H1 (cell line): ENCODE measurements at regions not wholly inside any gene's neighbourhood (a gene's known extent, or its start where the extent isn't known, plus 50 kb on each side); places are given as distances from the start of the nearest gene placed in this dataset.

Experiments used
- CTCF ChIA-PET: fragments of 300-600 bp; sonication (Branson Sonifier 250); formaldehyde crosslinking; loops from one replicate; lab custom pipeline; 2021; ENCODE audit not compliant: partially characterized antibody; lab: Charles Lee
- POLR2A ChIA-PET: fragments of 300-600 bp; sonication (Branson Sonifier 250); formaldehyde crosslinking; loops from one replicate; lab custom pipeline; 2021; ENCODE audit warnings: inconsistent platforms; ENCODE audit not compliant: partially characterized antibody; lab: Charles Lee
- DNase-seq, 2 experiments: peaks; one replicate each; pipeline versions ENCODE4 v3.0.0 to v3.0.0-alpha.2; 2010 to 2022; ENCODE audit warnings: low spot score in 2 of 2, low read depth in 1 of 2, mixed read lengths in 1 of 2
- FAIRE-seq: peaks from 2 replicates; lab custom pipeline; 2011; peaks lifted over from hg19 to GRCh38; lab: Jason Lieb, UNC
- H2AFZ ChIP-seq: 2 replicates; pipeline ENCODE4 v1.8.1; 2012; ENCODE audit warnings: low read length, inconsistent platforms
- H2AK5ac ChIP-seq: 2 replicates; pipeline ENCODE4 v1.6.1; 2013; ENCODE audit warnings: low read depth, low read length
- H2BK120ac ChIP-seq: replicated peaks from 2 replicates; pipeline ENCODE3; 2013; ENCODE audit warnings: low read depth, low read length, inconsistent platforms
- H2BK12ac ChIP-seq: 2 replicates; pipeline ENCODE4 v1.6.1; 2013; ENCODE audit warnings: low read depth, low read length
- H2BK15ac ChIP-seq: 2 replicates; pipeline ENCODE4 v1.6.1; 2013; ENCODE audit warnings: low read length
- H2BK20ac ChIP-seq: 2 replicates; pipeline ENCODE4 v1.6.1; 2013; ENCODE audit warnings: low read length
- H2BK5ac ChIP-seq: 2 replicates; pipeline ENCODE4 v1.6.1; 2013; ENCODE audit warnings: low read depth, low read length
- H3K14ac ChIP-seq: 2 replicates; pipeline ENCODE4 v1.6.1; 2013; ENCODE audit warnings: inconsistent platforms; ENCODE audit not compliant: insufficient read length
- H3K18ac ChIP-seq: 2 replicates; pipeline ENCODE4 v1.6.1; 2013; ENCODE audit warnings: low read length; ENCODE audit errors: extremely low read depth
- H3K23ac ChIP-seq: 2 replicates; pipeline ENCODE4 v1.6.1; 2013; ENCODE audit warnings: inconsistent platforms; ENCODE audit not compliant: insufficient read length
- H3K23me2 ChIP-seq: 2 replicates; pipeline ENCODE4 v1.6.1; 2013; ENCODE audit warnings: low read depth, low read length
- H3K27ac ChIP-seq: 2 replicates; pipeline ENCODE4 v1.6.1; 2011; ENCODE audit warnings: low read depth, low read length, inconsistent platforms
- H3K27me3 ChIP-seq, 4 experiments: replicated peaks in 1 of 4; 1 replicate in 1 of 4; 2 replicates in 3 of 4; pipeline versions ENCODE4 v1.6.1 to v1.8.1; 2011 to 2013; ENCODE audit warnings: low read length in 3 of 4, mild to moderate bottlenecking in 3 of 4, inconsistent platforms in 2 of 4, mixed read lengths in 2 of 4, moderate library complexity in 1 of 4; ENCODE audit not compliant: control insufficient read depth in 3 of 4, insufficient read depth in 3 of 4; ENCODE audit errors: extremely low read depth in 1 of 4
- H3K36me3 ChIP-seq, 4 experiments: 2 replicates each; pipeline versions ENCODE4 v1.6.1 to v1.8.1; 2011 to 2013; ENCODE audit warnings: mild to moderate bottlenecking in 4 of 4, low read length in 3 of 4, moderate library complexity in 2 of 4, control low read depth in 1 of 4, inconsistent platforms in 1 of 4; ENCODE audit not compliant: insufficient read depth in 4 of 4, control insufficient read depth in 2 of 4
- H3K4ac ChIP-seq: replicated peaks from 2 replicates; pipeline ENCODE3; 2013; ENCODE audit warnings: low read length, low read depth, mixed read lengths, inconsistent platforms; ENCODE audit not compliant: insufficient read length
- H3K4me1 ChIP-seq, 4 experiments: replicated peaks in 1 of 4; 1 replicate in 1 of 4; 2 replicates in 3 of 4; pipeline versions ENCODE4 v1.6.1 to v1.8.1; 2011 to 2013; ENCODE audit warnings: low read length in 3 of 4, inconsistent platforms in 2 of 4, mixed read lengths in 1 of 4; ENCODE audit not compliant: insufficient read depth in 4 of 4, control insufficient read depth in 3 of 4
- H3K4me2 ChIP-seq, 2 experiments: 2 replicates each; pipeline versions ENCODE4 v1.6.1 to v1.8.1; 2011 to 2013; ENCODE audit warnings: low read depth in 2 of 2, low read length in 2 of 2, control low read depth in 1 of 2, inconsistent platforms in 1 of 2, mild to moderate bottlenecking in 1 of 2; ENCODE audit not compliant: insufficient read depth in 1 of 2
- H3K4me3 ChIP-seq, 4 experiments: fragments of 200-600, 300-600 bp in 1 of 4; sonication (generic), shearing (Covaris generic), sonication (Bioruptor Twin) in 1 of 4; 2 replicates each; pipeline versions ENCODE4 v1.5.1 to v1.8.1; 2011 to 2016; ENCODE audit warnings: low read length in 4 of 4, low read depth in 3 of 4, control low read depth in 2 of 4, inconsistent platforms in 2 of 4, mild to moderate bottlenecking in 2 of 4, mixed read lengths in 1 of 4, moderate library complexity in 1 of 4; ENCODE audit not compliant: insufficient read depth in 2 of 4; ENCODE audit errors: extremely low read depth in 1 of 4
- H3K56ac ChIP-seq: replicated peaks from 2 replicates; pipeline ENCODE3; 2013; ENCODE audit warnings: low read depth, mild to moderate bottlenecking, mixed read lengths, low read length, inconsistent platforms; ENCODE audit not compliant: insufficient read length
- H3K79me1 ChIP-seq: 2 replicates; pipeline ENCODE4 v1.6.1; 2013; ENCODE audit warnings: low read depth, low read length, control low read depth
- H3K79me2 ChIP-seq, 2 experiments: 2 replicates each; pipeline versions ENCODE4 v1.6.1 to v1.8.1; 2012 to 2013; ENCODE audit warnings: low read length in 2 of 2, mild to moderate bottlenecking in 2 of 2, inconsistent platforms in 1 of 2; ENCODE audit not compliant: insufficient read depth in 2 of 2, control insufficient read depth in 1 of 2
- H3K9ac ChIP-seq, 4 experiments: replicated peaks in 1 of 4; 1 replicate in 1 of 4; 2 replicates in 3 of 4; pipeline versions ENCODE4 v1.6.1 to v1.8.1; 2011 to 2013; ENCODE audit warnings: low read depth in 3 of 4, low read length in 3 of 4, control low read depth in 2 of 4, mild to moderate bottlenecking in 2 of 4, moderate library complexity in 2 of 4, inconsistent platforms in 1 of 4; ENCODE audit errors: extremely low read depth in 1 of 4
- H3K9me3 ChIP-seq, 2 experiments: 2 replicates each; pipeline versions ENCODE4 v1.6.1 to v1.8.1; 2012 to 2013; ENCODE audit warnings: mild to moderate bottlenecking in 2 of 2, moderate library complexity in 2 of 2, control low read depth in 1 of 2, inconsistent platforms in 1 of 2, low read depth in 1 of 2, low read length in 1 of 2, mixed read lengths in 1 of 2; ENCODE audit not compliant: insufficient read depth in 2 of 2
- H4K20me1 ChIP-seq, 2 experiments: replicated peaks in 1 of 2; 2 replicates each; pipeline versions ENCODE3 to v1.8.1; 2011 to 2013; ENCODE audit warnings: inconsistent platforms in 2 of 2, low read length in 2 of 2, mild to moderate bottlenecking in 1 of 2; ENCODE audit not compliant: insufficient read depth in 2 of 2, control insufficient read depth in 1 of 2
- H4K5ac ChIP-seq: 2 replicates; pipeline ENCODE4 v1.6.1; 2013; ENCODE audit warnings: low read length, low read depth, mixed read lengths, inconsistent platforms; ENCODE audit not compliant: insufficient read length
- H4K8ac ChIP-seq: 2 replicates; pipeline ENCODE4 v1.8.0; 2013; ENCODE audit warnings: mild to moderate bottlenecking, moderate library complexity, low read length, inconsistent platforms; ENCODE audit not compliant: insufficient read depth; ENCODE audit errors: extremely low read depth
- H4K91ac ChIP-seq: replicated peaks from 2 replicates; pipeline ENCODE3; 2013; ENCODE audit warnings: low read length, mixed read lengths, inconsistent platforms; ENCODE audit not compliant: insufficient read length
- SIX5 ChIP-seq: IDR thresholded peaks from 2 replicates; pipeline ENCODE4 v1.6.1; 2011; ENCODE audit warnings: mild to moderate bottlenecking, low read depth, low read length
- SP4 ChIP-seq: IDR thresholded peaks from 2 replicates; pipeline ENCODE4 v1.6.1; 2012; ENCODE audit warnings: low read length, inconsistent platforms
- SRF ChIP-seq: IDR thresholded peaks from 2 replicates; pipeline ENCODE4 v1.6.1; 2011; ENCODE audit warnings: mild to moderate bottlenecking, low read depth, low read length, moderate library complexity
- TCF12 ChIP-seq: IDR thresholded peaks from 2 replicates; pipeline ENCODE4 v1.6.1; 2011; ENCODE audit warnings: low read depth, mild to moderate bottlenecking, low read length
- USF2 ChIP-seq: IDR thresholded peaks from 2 replicates; pipeline ENCODE4 v1.6.1; 2011; ENCODE audit warnings: low read length, improper control_type of control experiment
- WGBS, 2 experiments: shearing (Covaris generic) in 1 of 2; methylation state at CpG; one replicate each; pipeline versions ENCODE4 v1.1.6 to v1.1.7; 2013 to 2015; ENCODE audit warnings: low lambda C conversion rate in 2 of 2, mixed read lengths in 2 of 2, inconsistent platforms in 1 of 2, low coverage in 1 of 2, missing lambda C conversion rate in 1 of 2; ENCODE audit not compliant: insufficient replicate concordance in 2 of 2, insufficient coverage in 1 of 2, insufficient read length in 1 of 2; ENCODE audit errors: extremely low coverage in 1 of 2, missing lambda C conversion rate in 1 of 2; 5-methylcytosine and 5-hydroxymethylcytosine counted together

GRCh38 chr2:228697456-228697855 lies 516.0 kb upstream of the SPHKAP start:
- Histone ChIP-seq H2BK5ac (no peak overlapping the region), H3K56ac (no peak overlapping the region), H3K27ac (no peak overlapping the region), H3K23me2 (no peaks in the 10 kb centered on the region), H3K4me2 (no peak overlapping the region), H3K4me3 (no peak overlapping the region), H2AK5ac (no peak overlapping the region), H2BK15ac (no peak overlapping the region), H4K91ac (no peak overlapping the region), H3K4me1 (no peaks in the 10 kb centered on the region), H3K79me1 (no peaks in the 10 kb centered on the region), H4K20me1 (no peaks in the 10 kb centered on the region), H3K9ac (no peak overlapping the region), H3K79me2 (no peaks in the 10 kb centered on the region), H2BK20ac (no peak overlapping the region), H2BK12ac (no peak overlapping the region), H3K18ac (no peak overlapping the region), H4K5ac (no peak overlapping the region), H3K14ac (no peak overlapping the region), H2AFZ (0 out of 2 replicates have a peak overlapping the region, but pooled peaks have one; percentile 32), H3K4ac (no peak overlapping the region), H3K9me3 (no peaks in the 10 kb centered on the region), H3K36me3 (no peaks in the 10 kb centered on the region), H2BK120ac (no peak overlapping the region), H3K23ac (no peak overlapping the region), H4K8ac (no peak overlapping the region), H3K27me3 (no peaks in the 10 kb centered on the region)
- WGBS, 2 experiments, result 90% methylated on average over 3 of the region's 3 CpGs; no CpG with 5 or more reads in 1 of the 2 experiments
- ChIA-PET POLR2A (no interaction called here), CTCF (interaction anchor here (0.7 to 1.9 kb wide), 3 partner anchors 8 to 571 kb away, joined by 3 to 5 read pairs (median 4); no protein-coding TSS in a partner anchor)
- TF ChIP-seq TCF12 (no peak), SP4 (no peak), USF2 (no peak), SRF (no peak), SIX5 (no peak)
- no peak for FAIRE-seq
- no peak for DNase-seq
